H1 (cell line): ENCODE measurements at regions not wholly inside any gene's neighbourhood (a gene's known extent, or its start where the extent isn't known, plus 50 kb on each side); places are given as distances from the start of the nearest gene placed in this dataset.

Experiments
- CTCF ChIA-PET: fragments of 300-600 bp; sonication (Branson Sonifier 250); formaldehyde crosslinking; loops from one replicate; lab custom pipeline; 2021; ENCODE audit not compliant: partially characterized antibody; lab: Charles Lee
- POLR2A ChIA-PET: fragments of 300-600 bp; sonication (Branson Sonifier 250); formaldehyde crosslinking; loops from one replicate; lab custom pipeline; 2021; ENCODE audit warnings: inconsistent platforms; ENCODE audit not compliant: partially characterized antibody; lab: Charles Lee
- DNase-seq, 2 experiments: peaks; one replicate each; pipeline versions ENCODE4 v3.0.0 to v3.0.0-alpha.2; 2010 to 2022; ENCODE audit warnings: low spot score in 2 of 2, low read depth in 1 of 2, mixed read lengths in 1 of 2
- FAIRE-seq: peaks from 2 replicates; lab custom pipeline; 2011; peaks lifted over from hg19 to GRCh38; lab: Jason Lieb, UNC
- H2AFZ ChIP-seq: 2 replicates; pipeline ENCODE4 v1.8.1; 2012; ENCODE audit warnings: low read length, inconsistent platforms
- H2AK5ac ChIP-seq: 2 replicates; pipeline ENCODE4 v1.6.1; 2013; ENCODE audit warnings: low read depth, low read length
- H2BK120ac ChIP-seq: replicated peaks from 2 replicates; pipeline ENCODE3; 2013; ENCODE audit warnings: low read depth, low read length, inconsistent platforms
- H2BK12ac ChIP-seq: 2 replicates; pipeline ENCODE4 v1.6.1; 2013; ENCODE audit warnings: low read depth, low read length
- H2BK15ac ChIP-seq: 2 replicates; pipeline ENCODE4 v1.6.1; 2013; ENCODE audit warnings: low read length
- H2BK20ac ChIP-seq: 2 replicates; pipeline ENCODE4 v1.6.1; 2013; ENCODE audit warnings: low read length
- H2BK5ac ChIP-seq: 2 replicates; pipeline ENCODE4 v1.6.1; 2013; ENCODE audit warnings: low read depth, low read length
- H3K14ac ChIP-seq: 2 replicates; pipeline ENCODE4 v1.6.1; 2013; ENCODE audit warnings: inconsistent platforms; ENCODE audit not compliant: insufficient read length
- H3K18ac ChIP-seq: 2 replicates; pipeline ENCODE4 v1.6.1; 2013; ENCODE audit warnings: low read length; ENCODE audit errors: extremely low read depth
- H3K23ac ChIP-seq: 2 replicates; pipeline ENCODE4 v1.6.1; 2013; ENCODE audit warnings: inconsistent platforms; ENCODE audit not compliant: insufficient read length
- H3K23me2 ChIP-seq: 2 replicates; pipeline ENCODE4 v1.6.1; 2013; ENCODE audit warnings: low read depth, low read length
- H3K27ac ChIP-seq: 2 replicates; pipeline ENCODE4 v1.6.1; 2011; ENCODE audit warnings: low read depth, low read length, inconsistent platforms
- H3K27me3 ChIP-seq, 4 experiments: replicated peaks in 1 of 4; 1 replicate in 1 of 4; 2 replicates in 3 of 4; pipeline versions ENCODE4 v1.6.1 to v1.8.1; 2011 to 2013; ENCODE audit warnings: low read length in 3 of 4, mild to moderate bottlenecking in 3 of 4, inconsistent platforms in 2 of 4, mixed read lengths in 2 of 4, moderate library complexity in 1 of 4; ENCODE audit not compliant: control insufficient read depth in 3 of 4, insufficient read depth in 3 of 4; ENCODE audit errors: extremely low read depth in 1 of 4
- H3K36me3 ChIP-seq, 4 experiments: 2 replicates each; pipeline versions ENCODE4 v1.6.1 to v1.8.1; 2011 to 2013; ENCODE audit warnings: mild to moderate bottlenecking in 4 of 4, low read length in 3 of 4, moderate library complexity in 2 of 4, control low read depth in 1 of 4, inconsistent platforms in 1 of 4; ENCODE audit not compliant: insufficient read depth in 4 of 4, control insufficient read depth in 2 of 4
- H3K4ac ChIP-seq: replicated peaks from 2 replicates; pipeline ENCODE3; 2013; ENCODE audit warnings: low read length, low read depth, mixed read lengths, inconsistent platforms; ENCODE audit not compliant: insufficient read length
- H3K4me1 ChIP-seq, 4 experiments: replicated peaks in 1 of 4; 1 replicate in 1 of 4; 2 replicates in 3 of 4; pipeline versions ENCODE4 v1.6.1 to v1.8.1; 2011 to 2013; ENCODE audit warnings: low read length in 3 of 4, inconsistent platforms in 2 of 4, mixed read lengths in 1 of 4; ENCODE audit not compliant: insufficient read depth in 4 of 4, control insufficient read depth in 3 of 4
- H3K4me2 ChIP-seq, 2 experiments: 2 replicates each; pipeline versions ENCODE4 v1.6.1 to v1.8.1; 2011 to 2013; ENCODE audit warnings: low read depth in 2 of 2, low read length in 2 of 2, control low read depth in 1 of 2, inconsistent platforms in 1 of 2, mild to moderate bottlenecking in 1 of 2; ENCODE audit not compliant: insufficient read depth in 1 of 2
- H3K4me3 ChIP-seq, 4 experiments: fragments of 200-600, 300-600 bp in 1 of 4; sonication (generic), shearing (Covaris generic), sonication (Bioruptor Twin) in 1 of 4; 2 replicates each; pipeline versions ENCODE4 v1.5.1 to v1.8.1; 2011 to 2016; ENCODE audit warnings: low read length in 4 of 4, low read depth in 3 of 4, control low read depth in 2 of 4, inconsistent platforms in 2 of 4, mild to moderate bottlenecking in 2 of 4, mixed read lengths in 1 of 4, moderate library complexity in 1 of 4; ENCODE audit not compliant: insufficient read depth in 2 of 4; ENCODE audit errors: extremely low read depth in 1 of 4
- H3K56ac ChIP-seq: replicated peaks from 2 replicates; pipeline ENCODE3; 2013; ENCODE audit warnings: low read depth, mild to moderate bottlenecking, mixed read lengths, low read length, inconsistent platforms; ENCODE audit not compliant: insufficient read length
- H3K79me1 ChIP-seq: 2 replicates; pipeline ENCODE4 v1.6.1; 2013; ENCODE audit warnings: low read depth, low read length, control low read depth
- H3K79me2 ChIP-seq, 2 experiments: 2 replicates each; pipeline versions ENCODE4 v1.6.1 to v1.8.1; 2012 to 2013; ENCODE audit warnings: low read length in 2 of 2, mild to moderate bottlenecking in 2 of 2, inconsistent platforms in 1 of 2; ENCODE audit not compliant: insufficient read depth in 2 of 2, control insufficient read depth in 1 of 2
- H3K9ac ChIP-seq, 4 experiments: replicated peaks in 1 of 4; 1 replicate in 1 of 4; 2 replicates in 3 of 4; pipeline versions ENCODE4 v1.6.1 to v1.8.1; 2011 to 2013; ENCODE audit warnings: low read depth in 3 of 4, low read length in 3 of 4, control low read depth in 2 of 4, mild to moderate bottlenecking in 2 of 4, moderate library complexity in 2 of 4, inconsistent platforms in 1 of 4; ENCODE audit errors: extremely low read depth in 1 of 4
- H3K9me3 ChIP-seq, 2 experiments: 2 replicates each; pipeline versions ENCODE4 v1.6.1 to v1.8.1; 2012 to 2013; ENCODE audit warnings: mild to moderate bottlenecking in 2 of 2, moderate library complexity in 2 of 2, control low read depth in 1 of 2, inconsistent platforms in 1 of 2, low read depth in 1 of 2, low read length in 1 of 2, mixed read lengths in 1 of 2; ENCODE audit not compliant: insufficient read depth in 2 of 2
- H4K20me1 ChIP-seq, 2 experiments: replicated peaks in 1 of 2; 2 replicates each; pipeline versions ENCODE3 to v1.8.1; 2011 to 2013; ENCODE audit warnings: inconsistent platforms in 2 of 2, low read length in 2 of 2, mild to moderate bottlenecking in 1 of 2; ENCODE audit not compliant: insufficient read depth in 2 of 2, control insufficient read depth in 1 of 2
- H4K5ac ChIP-seq: 2 replicates; pipeline ENCODE4 v1.6.1; 2013; ENCODE audit warnings: low read length, low read depth, mixed read lengths, inconsistent platforms; ENCODE audit not compliant: insufficient read length
- H4K8ac ChIP-seq: 2 replicates; pipeline ENCODE4 v1.8.0; 2013; ENCODE audit warnings: mild to moderate bottlenecking, moderate library complexity, low read length, inconsistent platforms; ENCODE audit not compliant: insufficient read depth; ENCODE audit errors: extremely low read depth
- H4K91ac ChIP-seq: replicated peaks from 2 replicates; pipeline ENCODE3; 2013; ENCODE audit warnings: low read length, mixed read lengths, inconsistent platforms; ENCODE audit not compliant: insufficient read length
- BCL11A ChIP-seq, 2 experiments: IDR thresholded peaks; one replicate each; pipeline ENCODE4 v1.6.1; 2011; ENCODE audit warnings: low read depth in 2 of 2, low read length in 2 of 2, mild to moderate bottlenecking in 2 of 2
- POU5F1 ChIP-seq: IDR thresholded peaks from 2 replicates; pipeline ENCODE4 v1.6.1; 2011; ENCODE audit warnings: low read depth, mild to moderate bottlenecking, low read length, moderate library complexity
- SIX5 ChIP-seq: IDR thresholded peaks from 2 replicates; pipeline ENCODE4 v1.6.1; 2011; ENCODE audit warnings: mild to moderate bottlenecking, low read depth, low read length
- SUZ12 ChIP-seq: fragments of 200-600 bp; sonication (generic); IDR thresholded peaks from 2 replicates; pipeline ENCODE4 v1.6.1; 2012; ENCODE audit warnings: mild to moderate bottlenecking, inconsistent platforms, low read length, moderate library complexity, mixed read lengths
- WGBS, 2 experiments: shearing (Covaris generic) in 1 of 2; methylation state at CpG; one replicate each; pipeline versions ENCODE4 v1.1.6 to v1.1.7; 2013 to 2015; ENCODE audit warnings: low lambda C conversion rate in 2 of 2, mixed read lengths in 2 of 2, inconsistent platforms in 1 of 2, low coverage in 1 of 2, missing lambda C conversion rate in 1 of 2; ENCODE audit not compliant: insufficient replicate concordance in 2 of 2, insufficient coverage in 1 of 2, insufficient read length in 1 of 2; ENCODE audit errors: extremely low coverage in 1 of 2, missing lambda C conversion rate in 1 of 2; 5-methylcytosine and 5-hydroxymethylcytosine counted together
- TF ChIP-seq, protein P1 (sequence below): IDR thresholded peaks from 2 replicates; pipeline ENCODE4 v1.6.1; 2012; ENCODE audit warnings: inconsistent platforms

GRCh38 chr3:153394017-153394416 is 232.0 kb downstream of the RAP2B start:
- no peaks in the 10 kb centered on the region for H3K23me2 ChIP-seq
- no peaks in the 10 kb centered on the region for H3K27me3 ChIP-seq
- DNase-seq, result no peak
- no peak overlapping the region for H3K14ac ChIP-seq
- 0 out of 7 replicates have a peak, but pooled peaks cover 0 to 4% (median 0%) of the 10 kb centered on the region in 4 experiments for H3K4me1 ChIP-seq
- TF ChIP-seq BCL11A (IDR thresholded peaks at IDR 0.05; ENCODE audit: low read depth in 2 of 2, low read length in 2 of 2), result no peak
- no peak for TF ChIP-seq SIX5
- TF ChIP-seq, protein P1, sequence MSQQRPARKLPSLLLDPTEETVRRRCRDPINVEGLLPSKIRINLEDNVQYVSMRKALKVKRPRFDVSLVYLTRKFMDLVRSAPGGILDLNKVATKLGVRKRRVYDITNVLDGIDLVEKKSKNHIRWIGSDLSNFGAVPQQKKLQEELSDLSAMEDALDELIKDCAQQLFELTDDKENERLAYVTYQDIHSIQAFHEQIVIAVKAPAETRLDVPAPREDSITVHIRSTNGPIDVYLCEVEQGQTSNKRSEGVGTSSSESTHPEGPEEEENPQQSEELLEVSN, result no peak
- no peak for TF ChIP-seq POU5F1
- no peak for TF ChIP-seq SUZ12
- ChIA-PET POLR2A (no interaction called here), CTCF (interaction anchor here (1.1 kb wide), 1 partner anchor 50 kb away, joined by 3 read pairs; no protein-coding TSS in a partner anchor)
- H2BK12ac ChIP-seq, result no peak overlapping the region
- no peak overlapping the region for H3K4me3 ChIP-seq
- H3K79me1 ChIP-seq, result no peaks in the 10 kb centered on the region
- H2AK5ac ChIP-seq, result no peak overlapping the region
- no peaks in the 10 kb centered on the region for H3K79me2 ChIP-seq
- H2AFZ ChIP-seq, result no peak overlapping the region
- H3K36me3 ChIP-seq, result no peaks in the 10 kb centered on the region
- H2BK120ac ChIP-seq, result no peak overlapping the region
- H3K9ac ChIP-seq, result no peak overlapping the region
- H3K4ac ChIP-seq, result no peak overlapping the region
- H2BK20ac ChIP-seq, result no peak overlapping the region
- H4K5ac ChIP-seq, result no peak overlapping the region
- H3K23ac ChIP-seq, result no peak overlapping the region
- WGBS, 2 experiments, result 94% methylated on average over 1 of the region's 1 CpG; no CpG with 5 or more reads in 1 of the 2 experiments
- no peak overlapping the region for H2BK5ac ChIP-seq
- no peak overlapping the region for H3K4me2 ChIP-seq
- no peak for FAIRE-seq
- H4K91ac ChIP-seq, result no peak overlapping the region
- no peaks in the 10 kb centered on the region for H3K9me3 ChIP-seq
- H3K18ac ChIP-seq, result no peak overlapping the region
- no peak overlapping the region for H3K56ac ChIP-seq
- no peak overlapping the region for H4K8ac ChIP-seq
- no peak overlapping the region for H3K27ac ChIP-seq
- H4K20me1 ChIP-seq, result no peaks in the 10 kb centered on the region
- no peak overlapping the region for H2BK15ac ChIP-seq
